Left lung (tissue), 4 donors: ENCODE measurements at regions not wholly inside any gene's neighbourhood (a gene's known extent, or its start where the extent isn't known, plus 50 kb on each side); places are given as distances from the start of the nearest gene placed in this dataset.

Experiments
- ATAC-seq: fragments of 200-7000 bp; cut with Tn5 transposase; one replicate; pipeline ENCODE4 v1.9.1; 2020; ENCODE audit warnings: moderate library complexity
- DNase-seq, 4 donors: peaks; one replicate each; pipeline ENCODE4 v3.0.0-alpha.2; 2013 to 2020
- H3K27ac ChIP-seq, 2 donors: fragments of 200-600 bp; sonication (generic) in 1 of 2; one replicate each; pipeline versions ENCODE4 v1.5.0 to v1.8.0; 2020 to 2021
- H3K27me3 ChIP-seq, 2 donors: fragments of 200-600 bp; sonication (generic) in 1 of 2; one replicate each; pipeline versions ENCODE4 v1.5.0 to v1.8.0; 2020 to 2021
- H3K36me3 ChIP-seq, 2 donors: fragments of 200-600 bp; sonication (generic) in 1 of 2; one replicate each; pipeline versions ENCODE4 v1.5.0 to v1.8.0; 2020 to 2021
- H3K4me1 ChIP-seq, 2 donors: fragments of 200-600 bp; one replicate each; pipeline ENCODE4 v1.8.0; 2021
- H3K4me3 ChIP-seq, 2 donors: fragments of 200-600 bp; sonication (generic) in 1 of 2; one replicate each; pipeline versions ENCODE4 v1.5.0 to v1.8.0; 2020 to 2021; ENCODE audit warnings: mild to moderate bottlenecking in 1 of 2
- H3K9me3 ChIP-seq, 2 donors: fragments of 200-600 bp; sonication (generic) in 1 of 2; one replicate each; pipeline versions ENCODE4 v1.5.0 to v1.8.0; 2020 to 2021
- CTCF ChIP-seq, 2 donors: fragments of 200-600 bp; sonication (generic) in 1 of 2; IDR thresholded peaks; one replicate each; pipeline versions ENCODE4 v1.5.0 to v1.8.0; 2021; ENCODE audit warnings: antibody characterized with exemption in 2 of 2
- intact Hi-C, 2 donors: fragments of 100-400 bp; cut with DNase I; formaldehyde crosslinking; loops; one replicate each; pipeline versions ENCODE4 v1.11.2 to v1.14.2; 2022
- donor health status: DM: no; HTN: yes; CAD: no.
- donor health status: DM: no; HTN: no; CAD: no.

GRCh38 chr1:118744420-118744819, 243.7 kb downstream of the TBX15 start:
- Histone ChIP-seq H3K9me3 (no peaks in the 10 kb centered on the region), H3K27ac (no peak overlapping the region), H3K4me3 (no peak overlapping the region), H3K36me3 (no peaks in the 10 kb centered on the region), H3K4me1 (no peaks in the 10 kb centered on the region), H3K27me3 (no peaks in the 10 kb centered on the region)
- ATAC-seq = no peak
- TF ChIP-seq CTCF (IDR thresholded peaks at IDR 0.05) = no peak
- intact Hi-C loops = no loop called here
- no peak for DNase-seq

- TF ChIP-seq CTCF (IDR thresholded peaks at IDR 0.05) = no peak
- no peak overlapping the region for H3K27ac ChIP-seq
- no peaks in the 10 kb centered on the region for H3K4me1 ChIP-seq
- DNase-seq (no peak), ATAC-seq (no peak)
- peaks cover 0 to 3% of the 10 kb centered on the region in 2 donors for H3K9me3 ChIP-seq
- no peaks in the 10 kb centered on the region for H3K27me3 ChIP-seq
- no peak overlapping the region for H3K4me3 ChIP-seq
- intact Hi-C loops = no loop called here
- H3K36me3 ChIP-seq = no peaks in the 10 kb centered on the region
Measured at GRCh38 chr1:118739501-118739900, 248.6 kb downstream of the TBX15 start.

GRCh38 chr1:118736322-118736721, 251.8 kb downstream of the TBX15 start:
- intact Hi-C loops = no loop called here
- no peak for DNase-seq
- Histone ChIP-seq H3K9me3 (peaks cover 0 to 3% of the 10 kb centered on the region in 2 donors), H3K27ac (no peak overlapping the region), H3K27me3 (no peaks in the 10 kb centered on the region), H3K4me1 (no peaks in the 10 kb centered on the region), H3K36me3 (no peaks in the 10 kb centered on the region), H3K4me3 (no peak overlapping the region)
- ATAC-seq = no peak
- TF ChIP-seq CTCF (IDR thresholded peaks at IDR 0.05) = no peak

GRCh38 chr1:118717893-118718292, 270.2 kb downstream of the TBX15 start:
- H3K27ac ChIP-seq = no peak overlapping the region
- H3K27me3 ChIP-seq = no peaks in the 10 kb centered on the region
- DNase-seq = no peak
- H3K4me3 ChIP-seq = no peak overlapping the region
- peaks cover 0 to 8% of the 10 kb centered on the region in 2 donors for H3K9me3 ChIP-seq
- intact Hi-C loops = no loop called here
- no peak for TF ChIP-seq CTCF (IDR thresholded peaks at IDR 0.05)
- H3K4me1 ChIP-seq = no peaks in the 10 kb centered on the region
- ATAC-seq = no peak
- no peaks in the 10 kb centered on the region for H3K36me3 ChIP-seq

- Histone ChIP-seq H3K27ac (no peak overlapping the region), H3K9me3 (peaks cover 0 to 6% of the 10 kb centered on the region in 2 donors), H3K4me3 (no peak overlapping the region), H3K4me1 (no peaks in the 10 kb centered on the region), H3K27me3 (no peaks in the 10 kb centered on the region), H3K36me3 (no peaks in the 10 kb centered on the region)
- intact Hi-C loops = no loop called here
- peak in 1 of 4 donors; percentile 13 for DNase-seq
- peak; percentile 36 for ATAC-seq
- no peak for TF ChIP-seq CTCF (IDR thresholded peaks at IDR 0.05)
Measured at GRCh38 chr1:118716775-118717174, 271.4 kb downstream of the TBX15 start.
